Endothelial cell (in vitro differentiated cells): ENCODE measurements at regions not wholly inside any gene's neighbourhood (a gene's known extent, or its start where the extent isn't known, plus 50 kb on each side); places are given as distances from the start of the nearest gene placed in this dataset.
"Not testable (repeated sequence)": the region's sequence is repeated elsewhere in the genome, so short reads cannot be mapped to it uniquely, and the experiment has no call there.

Experiments used
- DNase-seq: peaks from one replicate; pipeline ENCODE4 v3.0.0; 2021; ENCODE audit warnings: low spot score
- H3K27ac Mint-ChIP-seq: one replicate; pipeline ENCODE4 v1.8.0; 2021; ENCODE audit warnings: mixed read lengths, inconsistent platforms; ENCODE audit not compliant: unreplicated experiment
- H3K27me3 Mint-ChIP-seq: one replicate; pipeline ENCODE4 v1.8.0; 2021; ENCODE audit warnings: mild to moderate bottlenecking, moderate library complexity, mixed read lengths, inconsistent platforms; ENCODE audit not compliant: unreplicated experiment
- H3K36me3 Mint-ChIP-seq: one replicate; pipeline ENCODE4 v1.8.0; 2021; ENCODE audit warnings: mild to moderate bottlenecking, low read depth, mixed read lengths, inconsistent platforms; ENCODE audit not compliant: unreplicated experiment
- H3K4me1 Mint-ChIP-seq: one replicate; pipeline ENCODE4 v1.8.0; 2021; ENCODE audit warnings: mild to moderate bottlenecking, mixed read lengths, inconsistent platforms; ENCODE audit not compliant: unreplicated experiment
- H3K4me3 Mint-ChIP-seq: one replicate; pipeline ENCODE4 v1.8.0; 2021; ENCODE audit warnings: mild to moderate bottlenecking, mixed read lengths, inconsistent platforms; ENCODE audit not compliant: unreplicated experiment
- H3K9me3 Mint-ChIP-seq: one replicate; pipeline ENCODE4 v1.8.0; 2021; ENCODE audit warnings: mixed read lengths, inconsistent platforms; ENCODE audit not compliant: unreplicated experiment
- TF ChIP-seq, protein P1 (sequence below): fragments of 200-600 bp; sonication (generic); IDR thresholded peaks from one replicate; pipeline ENCODE4 v1.5.0; 2021; ENCODE audit warnings: antibody characterized with exemption; ENCODE audit not compliant: unreplicated experiment

DNA sequence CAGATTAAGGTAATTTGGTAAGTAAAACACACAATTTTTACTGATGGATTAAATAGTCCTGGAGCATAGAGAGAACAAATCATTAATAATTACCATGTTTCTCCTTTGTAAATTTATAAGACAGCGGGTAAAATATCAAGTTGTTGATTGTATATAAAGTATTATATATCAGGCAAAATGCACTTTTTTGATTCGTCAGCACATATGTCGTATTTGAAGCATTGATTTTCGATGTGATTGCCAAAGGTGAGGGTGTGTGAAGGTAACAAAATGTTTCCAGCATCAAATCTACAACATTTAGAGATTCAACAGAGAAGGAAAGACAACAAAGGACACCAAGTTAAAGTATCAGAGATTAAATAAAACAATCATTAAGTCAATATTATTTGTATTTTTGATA is 1437.8 kb upstream of the ADGRL3 start:
- no peaks in the 10 kb centered on the region for H3K4me1 Mint-ChIP-seq
- TF ChIP-seq, protein P1, sequence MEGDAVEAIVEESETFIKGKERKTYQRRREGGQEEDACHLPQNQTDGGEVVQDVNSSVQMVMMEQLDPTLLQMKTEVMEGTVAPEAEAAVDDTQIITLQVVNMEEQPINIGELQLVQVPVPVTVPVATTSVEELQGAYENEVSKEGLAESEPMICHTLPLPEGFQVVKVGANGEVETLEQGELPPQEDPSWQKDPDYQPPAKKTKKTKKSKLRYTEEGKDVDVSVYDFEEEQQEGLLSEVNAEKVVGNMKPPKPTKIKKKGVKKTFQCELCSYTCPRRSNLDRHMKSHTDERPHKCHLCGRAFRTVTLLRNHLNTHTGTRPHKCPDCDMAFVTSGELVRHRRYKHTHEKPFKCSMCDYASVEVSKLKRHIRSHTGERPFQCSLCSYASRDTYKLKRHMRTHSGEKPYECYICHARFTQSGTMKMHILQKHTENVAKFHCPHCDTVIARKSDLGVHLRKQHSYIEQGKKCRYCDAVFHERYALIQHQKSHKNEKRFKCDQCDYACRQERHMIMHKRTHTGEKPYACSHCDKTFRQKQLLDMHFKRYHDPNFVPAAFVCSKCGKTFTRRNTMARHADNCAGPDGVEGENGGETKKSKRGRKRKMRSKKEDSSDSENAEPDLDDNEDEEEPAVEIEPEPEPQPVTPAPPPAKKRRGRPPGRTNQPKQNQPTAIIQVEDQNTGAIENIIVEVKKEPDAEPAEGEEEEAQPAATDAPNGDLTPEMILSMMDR = no peak
- no peak overlapping the region for H3K4me3 Mint-ChIP-seq
- no peak overlapping the region for H3K27ac Mint-ChIP-seq
- DNase-seq = no peak
- peaks cover 3% of the 10 kb centered on the region for H3K36me3 Mint-ChIP-seq
- H3K27me3 Mint-ChIP-seq = no peaks in the 10 kb centered on the region
- H3K9me3 Mint-ChIP-seq = no peaks in the 10 kb centered on the region

DNA sequence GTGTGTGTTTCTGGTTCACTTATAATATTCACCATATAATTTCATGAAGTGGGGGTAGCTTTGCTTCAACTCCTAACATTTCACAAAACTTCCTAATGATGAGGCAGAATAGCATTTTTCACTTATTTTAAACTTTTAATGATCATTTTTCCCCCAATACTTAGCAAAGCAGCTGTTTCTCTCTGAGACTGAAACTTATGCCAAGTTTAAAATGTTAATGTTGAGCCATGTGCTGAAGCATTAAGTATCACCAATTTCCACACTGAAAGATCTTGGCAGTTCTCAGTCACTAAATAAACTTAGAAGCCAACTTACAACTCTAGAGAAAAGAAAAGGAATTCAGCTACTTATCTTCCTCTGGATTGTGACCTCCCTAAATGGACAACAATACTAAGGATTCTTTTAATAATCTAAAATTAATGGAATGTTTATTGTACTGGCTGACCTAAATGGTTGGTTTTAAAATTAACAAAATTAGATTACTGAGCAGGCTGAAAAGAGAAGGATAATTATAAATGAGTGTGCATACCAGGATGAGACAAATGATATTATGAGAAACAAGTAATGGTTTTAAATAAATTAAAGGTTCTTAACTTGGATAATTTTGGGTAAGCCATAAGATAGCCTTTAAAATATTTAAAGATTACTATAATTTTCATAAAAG is 1429.4 kb upstream of the ADGRL3 start:
- no peak overlapping the region for H3K4me3 Mint-ChIP-seq
- no peaks in the 10 kb centered on the region for H3K9me3 Mint-ChIP-seq
- H3K27me3 Mint-ChIP-seq = peaks cover 2% of the 10 kb centered on the region
- DNase-seq = no peak
- no peaks in the 10 kb centered on the region for H3K36me3 Mint-ChIP-seq
- no peak overlapping the region for H3K27ac Mint-ChIP-seq
- TF ChIP-seq, protein P1 = no peak
- no peaks in the 10 kb centered on the region for H3K4me1 Mint-ChIP-seq

- no peak overlapping the region for H3K4me3 Mint-ChIP-seq
- H3K27me3 Mint-ChIP-seq = peaks cover 2% of the 10 kb centered on the region
- TF ChIP-seq, protein P1 = no peak
- H3K27ac Mint-ChIP-seq = no peak overlapping the region
- no peak for DNase-seq
- no peaks in the 10 kb centered on the region for H3K36me3 Mint-ChIP-seq
- no peaks in the 10 kb centered on the region for H3K4me1 Mint-ChIP-seq
- no peaks in the 10 kb centered on the region for H3K9me3 Mint-ChIP-seq
These were observed 1427.4 kb upstream of the ADGRL3 start for GRCh38 chr4:59772641-59773139.

DNA sequence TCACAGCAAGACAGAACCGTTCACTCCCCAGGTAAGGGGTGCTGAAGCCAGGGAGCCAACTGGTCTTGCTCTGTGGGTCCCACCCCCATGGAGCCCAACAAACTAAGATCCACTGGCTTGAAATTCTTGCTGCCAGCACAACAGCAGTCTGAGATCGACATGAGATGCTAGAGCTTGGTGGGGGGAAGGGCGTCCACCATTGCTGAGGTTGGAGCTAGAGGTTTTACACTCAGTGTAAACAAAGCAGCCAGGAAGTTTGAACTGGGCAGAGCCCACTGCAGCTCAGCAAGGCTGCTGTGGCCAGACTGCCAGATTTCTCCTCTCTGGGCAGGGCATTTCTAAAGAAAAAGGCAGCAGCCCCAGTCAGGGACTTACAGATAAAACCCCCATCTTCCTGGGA is 1419.9 kb upstream of the ADGRL3 start:
- H3K9me3 Mint-ChIP-seq, H3K36me3 Mint-ChIP-seq, H3K27me3 Mint-ChIP-seq, H3K27ac Mint-ChIP-seq, DNase-seq, H3K4me1 Mint-ChIP-seq, H3K4me3 Mint-ChIP-seq: not testable (repeated sequence)

DNA sequence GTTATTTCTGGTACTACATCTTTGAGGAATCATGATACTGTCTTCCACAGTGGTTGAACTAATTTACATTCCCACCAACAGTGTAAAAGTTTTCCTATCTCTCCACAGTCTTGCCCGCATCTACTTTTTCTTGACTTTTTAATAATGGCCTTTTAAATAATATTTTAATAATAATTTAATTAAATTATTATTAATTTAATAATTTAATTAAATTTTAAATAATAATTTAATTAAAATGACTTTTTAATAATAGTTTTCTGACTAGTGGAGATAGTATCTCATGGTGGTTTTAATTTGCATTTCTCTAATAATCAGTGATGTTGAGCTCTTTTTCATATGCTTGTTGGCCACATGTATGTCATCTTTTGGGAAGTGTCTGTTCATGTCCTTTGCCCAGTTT is 1395.0 kb upstream of the ADGRL3 start:
- Mint-ChIP-seq H3K4me1 (no peaks in the 10 kb centered on the region), H3K4me3 (no peak overlapping the region), H3K27ac (no peak overlapping the region), H3K9me3 (no peaks in the 10 kb centered on the region), H3K27me3 (no peaks in the 10 kb centered on the region), H3K36me3 (no peaks in the 10 kb centered on the region)
- TF ChIP-seq, protein P1 = no peak
- DNase-seq = no peak
